ENCODE measurements at regions not wholly inside any gene's neighbourhood (a gene's known extent, or its start where the extent isn't known, plus 50 kb on each side); places are given as distances from the start of the nearest gene placed in this dataset.

DNA sequence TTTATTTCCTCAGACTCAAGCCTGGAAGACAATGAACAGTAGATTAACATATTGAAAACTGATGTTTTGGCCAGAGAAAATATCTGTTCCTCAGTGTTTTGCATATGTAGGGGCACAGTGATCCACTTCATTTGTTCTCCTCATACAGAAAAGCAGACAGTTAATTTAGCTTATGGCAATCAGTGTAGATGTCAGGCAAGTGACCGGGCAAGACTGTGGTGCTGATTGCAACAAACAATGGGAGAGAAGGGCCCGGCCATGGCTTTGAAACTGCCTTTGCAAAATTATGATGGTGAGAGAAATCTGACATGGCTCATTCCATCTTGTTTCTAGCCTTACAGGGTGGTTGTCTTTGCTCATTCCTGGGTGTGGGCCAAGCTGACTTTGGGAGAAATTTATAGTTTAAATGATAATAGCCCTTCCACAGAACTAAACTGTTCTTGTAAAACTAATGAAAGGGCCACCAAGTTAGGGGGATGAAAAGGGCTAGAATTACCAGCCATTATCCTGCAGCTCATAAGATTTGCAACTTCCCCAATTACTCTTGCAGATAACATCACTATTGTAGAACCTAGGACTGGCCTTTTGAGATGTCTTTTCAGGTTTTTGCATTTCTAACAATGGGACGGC lies 220.3 kb downstream of the KTN1 start:
- no peaks in the 10 kb centered on the region for H3K36me3 ChIP-seq
- peaks cover 0 to 22% (median 0%) of the 10 kb centered on the region in 12 donors for H3K4me1 ChIP-seq
- no peak for DNase-seq
- H3K9me3 ChIP-seq = no peaks in the 10 kb centered on the region
- WGBS, 4 donors = 90 to 93% (median 91%) methylated on average over 3 of the region's 3 CpGs
- intact Hi-C loops (cut with DNase I) = no loop called here
- H3K27me3 ChIP-seq = no peaks in the 10 kb centered on the region
- TF ChIP-seq, protein P1, sequence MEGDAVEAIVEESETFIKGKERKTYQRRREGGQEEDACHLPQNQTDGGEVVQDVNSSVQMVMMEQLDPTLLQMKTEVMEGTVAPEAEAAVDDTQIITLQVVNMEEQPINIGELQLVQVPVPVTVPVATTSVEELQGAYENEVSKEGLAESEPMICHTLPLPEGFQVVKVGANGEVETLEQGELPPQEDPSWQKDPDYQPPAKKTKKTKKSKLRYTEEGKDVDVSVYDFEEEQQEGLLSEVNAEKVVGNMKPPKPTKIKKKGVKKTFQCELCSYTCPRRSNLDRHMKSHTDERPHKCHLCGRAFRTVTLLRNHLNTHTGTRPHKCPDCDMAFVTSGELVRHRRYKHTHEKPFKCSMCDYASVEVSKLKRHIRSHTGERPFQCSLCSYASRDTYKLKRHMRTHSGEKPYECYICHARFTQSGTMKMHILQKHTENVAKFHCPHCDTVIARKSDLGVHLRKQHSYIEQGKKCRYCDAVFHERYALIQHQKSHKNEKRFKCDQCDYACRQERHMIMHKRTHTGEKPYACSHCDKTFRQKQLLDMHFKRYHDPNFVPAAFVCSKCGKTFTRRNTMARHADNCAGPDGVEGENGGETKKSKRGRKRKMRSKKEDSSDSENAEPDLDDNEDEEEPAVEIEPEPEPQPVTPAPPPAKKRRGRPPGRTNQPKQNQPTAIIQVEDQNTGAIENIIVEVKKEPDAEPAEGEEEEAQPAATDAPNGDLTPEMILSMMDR (IDR thresholded peaks at IDR 0.05) = no peak
- TF ChIP-seq POLR2A (IDR thresholded peaks at IDR 0.05) = no peak
- ATAC-seq = no peak
- no peak overlapping the region for H3K4me3 ChIP-seq
- no peak overlapping the region for H3K27ac ChIP-seq

DNA sequence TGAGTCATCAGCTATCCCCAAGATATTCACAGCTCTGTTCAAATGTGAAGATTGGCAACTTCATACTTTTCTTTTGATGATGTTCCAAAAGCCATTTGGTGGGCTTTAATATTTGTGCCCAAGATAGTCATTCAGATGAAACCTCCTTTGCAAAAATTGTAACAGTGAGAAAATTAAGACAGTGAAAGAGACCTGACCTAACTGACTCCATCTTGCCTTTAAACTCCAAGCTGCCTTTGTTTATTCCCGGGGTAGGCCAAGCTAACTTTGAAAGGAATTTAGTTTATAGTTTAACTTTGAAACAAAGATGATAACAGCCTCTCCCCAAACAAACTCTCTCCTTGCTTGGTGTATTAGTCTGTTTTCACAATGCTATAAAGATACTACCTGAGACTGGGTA lies 221.1 kb downstream of the KTN1 start:
- intact Hi-C loops (cut with DNase I) = no loop called here
- no peaks in the 10 kb centered on the region for H3K27me3 ChIP-seq
- no peak overlapping the region for H3K4me3 ChIP-seq
- H3K36me3 ChIP-seq = no peaks in the 10 kb centered on the region
- ATAC-seq = no peak
- H3K4me1 ChIP-seq = peaks cover 0 to 22% (median 0%) of the 10 kb centered on the region in 12 donors
- H3K27ac ChIP-seq = no peak overlapping the region
- H3K9me3 ChIP-seq = no peaks in the 10 kb centered on the region
- 0 to 3% (median 1%) methylated on average over 1 of the region's 1 CpG for WGBS, 4 donors
- DNase-seq = no peak
- TF ChIP-seq POLR2A (IDR thresholded peaks at IDR 0.05) = no peak

DNA sequence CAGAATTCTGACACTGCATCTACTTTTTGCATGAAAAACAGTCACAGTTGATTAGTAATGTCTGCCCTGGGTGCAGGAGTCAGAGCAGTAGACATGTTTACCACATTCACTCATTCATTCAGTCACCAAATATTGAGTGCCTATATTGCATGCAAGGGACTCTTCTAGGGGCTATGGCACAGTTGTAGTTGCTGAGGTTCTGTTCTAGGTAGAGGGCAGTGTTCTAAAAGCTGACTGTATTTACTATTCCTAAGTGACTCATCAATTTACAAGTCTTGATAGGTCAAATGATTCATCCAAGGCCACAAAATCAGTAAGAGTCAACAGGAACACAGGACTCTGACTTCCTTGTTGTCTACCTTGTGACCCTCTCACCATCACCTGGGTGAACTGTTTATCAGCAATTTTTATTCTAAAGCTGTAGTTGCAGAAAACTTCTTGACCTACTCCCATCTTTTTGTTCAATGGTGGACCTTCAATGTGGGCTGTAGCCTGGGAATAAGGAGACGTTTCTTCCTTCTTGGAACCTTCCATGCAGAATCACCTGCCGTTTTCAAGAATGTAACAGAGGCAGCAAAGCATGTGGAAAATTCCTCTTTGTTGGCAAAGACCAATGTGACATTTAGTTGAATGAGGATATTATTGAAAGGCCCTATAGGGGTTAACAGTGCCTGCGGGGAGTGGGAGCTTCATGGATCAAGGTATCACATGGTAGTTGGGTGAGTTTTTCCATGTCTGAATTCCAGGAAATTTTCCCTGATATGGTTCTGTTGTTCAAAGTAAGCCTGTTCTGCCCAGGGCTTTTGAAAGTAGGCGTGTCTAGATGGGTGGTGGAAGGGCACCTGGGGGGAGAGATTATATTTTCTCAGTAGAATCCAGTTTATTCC lies 223.2 kb downstream of the KTN1 start:
- no peak for DNase-seq
- intact Hi-C loops (cut with DNase I) = no loop called here
- Histone ChIP-seq H3K27ac (no peak overlapping the region), H3K36me3 (no peaks in the 10 kb centered on the region), H3K4me3 (no peak overlapping the region), H3K27me3 (no peaks in the 10 kb centered on the region), H3K4me1 (peaks cover 0 to 43% (median 14%) of the 10 kb centered on the region in 12 donors), H3K9me3 (no peaks in the 10 kb centered on the region)
- 87 to 98% (median 94%) methylated on average over 4 of the region's 4 CpGs for WGBS, 4 donors
- no peak for ATAC-seq
- TF ChIP-seq, protein P1 (IDR thresholded peaks at IDR 0.05) = no peak
- no peak for TF ChIP-seq POLR2A (IDR thresholded peaks at IDR 0.05)

DNA sequence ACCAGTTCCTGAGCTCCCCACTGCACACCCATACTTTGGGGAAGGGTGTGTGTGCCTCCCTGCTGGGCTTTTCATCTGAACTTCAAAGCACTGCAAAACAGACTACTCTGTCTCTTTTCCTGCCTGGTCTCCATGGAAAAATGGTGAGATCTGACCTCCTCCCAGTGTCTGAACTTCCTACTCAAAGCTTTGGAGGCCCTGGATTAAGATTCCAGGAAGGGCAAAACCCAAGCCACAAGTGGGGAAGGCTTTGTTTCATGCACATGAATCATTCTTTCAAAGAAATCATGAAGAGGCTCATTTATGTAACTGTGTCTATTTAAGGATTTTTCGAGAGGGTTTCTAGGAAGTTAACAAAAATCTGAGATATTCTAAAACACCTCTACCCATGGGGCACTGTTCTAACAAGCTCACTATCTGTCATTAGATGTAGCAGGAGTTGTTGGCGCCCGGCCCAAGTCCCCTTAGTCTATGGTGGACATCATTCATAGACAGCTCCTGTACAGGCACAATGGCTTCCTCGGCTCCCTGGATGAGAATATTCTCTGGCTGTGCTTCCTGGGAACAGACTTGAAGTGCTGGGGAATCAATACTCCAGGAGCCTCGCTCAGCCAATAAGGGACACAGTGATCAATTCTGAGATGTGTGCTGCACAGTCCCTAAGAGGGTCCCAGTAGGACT lies 224.0 kb downstream of the KTN1 start:
- TF ChIP-seq POLR2A (IDR thresholded peaks at IDR 0.05) = no peak
- TF ChIP-seq, protein P1 (IDR thresholded peaks at IDR 0.05) = no peak
- no peak for DNase-seq

More for the DNA sequence above, 224.0 kb downstream of the KTN1 start:
- intact Hi-C loops (cut with DNase I) = no loop called here
- 87 to 95% (median 93%) methylated on average over 5 of the region's 5 CpGs for WGBS, 4 donors
- peaks cover 0 to 43% (median 14%) of the 10 kb centered on the region in 12 donors for H3K4me1 ChIP-seq
- no peaks in the 10 kb centered on the region for H3K9me3 ChIP-seq
- H3K36me3 ChIP-seq = no peaks in the 10 kb centered on the region
- H3K27me3 ChIP-seq = no peaks in the 10 kb centered on the region
- ATAC-seq = no peak
- H3K27ac ChIP-seq = peak overlapping the region in 1 of 12 donors; percentile 12
- H3K4me3 ChIP-seq = no peak overlapping the region
